RPMI8226 (cell line): ENCODE measurements at regions not wholly inside any gene's neighbourhood (a gene's known extent, or its start where the extent isn't known, plus 50 kb on each side); places are given as distances from the start of the nearest gene placed in this dataset.
"Not testable (repeated sequence)": the region's sequence is repeated elsewhere in the genome, so short reads cannot be mapped to it uniquely, and the experiment has no call there.

Experiments
- DNase-seq: peaks from one replicate; pipeline ENCODE4 v3.0.0-alpha.2; 2015

DNA sequence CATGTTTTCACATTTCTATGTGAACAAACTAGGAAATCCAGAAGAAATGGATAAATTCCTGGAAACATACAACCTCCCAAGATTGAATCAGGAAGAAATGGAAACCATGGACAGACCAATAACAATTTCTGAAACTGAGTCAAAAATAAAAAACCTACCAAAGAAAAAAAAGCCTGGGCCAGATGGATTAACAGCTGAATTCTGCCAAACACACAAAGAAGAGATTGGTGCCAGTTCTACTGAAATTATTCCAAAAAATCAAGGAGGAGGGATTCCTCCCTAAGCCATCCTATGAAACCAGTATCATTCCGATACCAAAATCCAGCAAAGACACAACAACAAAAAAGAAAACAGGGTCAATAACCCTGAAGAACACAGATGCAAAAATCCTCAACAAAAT is 166.9 kb upstream of the FBXL7 start:
- DNase-seq: no peak

DNA sequence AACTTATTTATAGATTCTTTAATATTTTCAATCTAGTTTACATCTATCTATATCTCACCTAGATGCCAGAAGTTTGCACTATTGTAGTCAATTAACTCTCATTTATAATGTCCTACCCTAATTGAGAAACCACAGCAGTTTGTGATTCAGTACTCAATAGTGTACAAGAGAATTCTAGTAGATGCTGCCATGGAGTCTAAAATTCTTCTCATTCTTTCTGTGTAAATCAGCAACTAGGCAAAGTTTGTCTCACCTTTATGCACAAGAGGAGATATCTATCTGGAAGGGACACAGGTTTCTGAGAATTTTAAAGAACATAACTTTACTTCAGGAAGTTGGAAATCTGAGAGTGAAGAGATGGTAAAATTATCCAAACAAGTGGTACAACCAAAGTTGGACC is 173.0 kb upstream of the FBXL7 start:
- DNase-seq: no peak

DNA sequence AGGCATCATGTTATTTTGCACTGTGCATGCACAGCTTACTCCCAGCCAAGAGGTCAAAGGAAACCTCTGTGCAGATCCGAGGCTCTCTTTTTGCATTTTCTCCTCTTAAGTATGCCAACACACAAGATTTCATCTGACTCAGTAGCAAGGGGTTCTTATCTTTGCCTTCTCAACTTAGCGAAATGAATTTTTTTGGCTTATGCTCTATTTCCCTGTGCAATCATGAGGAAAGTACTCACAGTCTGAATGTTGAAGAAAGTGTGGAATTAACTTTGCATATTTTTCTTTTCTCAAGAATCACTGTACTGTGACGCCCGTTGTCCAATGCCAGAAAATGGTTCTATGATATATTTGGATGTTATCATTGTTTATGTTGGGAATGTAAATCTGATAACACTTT is 173.5 kb upstream of the FBXL7 start:
- DNase-seq: no peak

DNA sequence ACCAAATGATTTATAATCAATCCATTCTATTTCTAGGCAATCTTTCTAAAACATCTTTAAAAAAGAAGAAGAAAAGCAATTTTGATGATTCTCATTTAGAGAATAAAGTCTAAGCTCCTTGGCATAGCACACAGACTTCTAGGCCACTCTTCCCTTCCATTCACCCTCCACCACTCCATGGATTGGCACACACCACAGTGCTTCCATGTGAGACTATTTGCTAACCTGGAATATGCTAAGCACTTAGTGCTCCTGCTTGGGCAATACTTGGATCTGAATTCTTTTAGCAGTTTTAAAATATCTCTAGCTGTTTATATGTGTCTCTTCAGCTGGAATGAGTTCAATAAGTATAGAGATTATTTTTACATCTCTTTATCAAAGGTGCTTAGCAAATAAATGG is 177.6 kb upstream of the FBXL7 start:
- DNase-seq: no peak

DNA sequence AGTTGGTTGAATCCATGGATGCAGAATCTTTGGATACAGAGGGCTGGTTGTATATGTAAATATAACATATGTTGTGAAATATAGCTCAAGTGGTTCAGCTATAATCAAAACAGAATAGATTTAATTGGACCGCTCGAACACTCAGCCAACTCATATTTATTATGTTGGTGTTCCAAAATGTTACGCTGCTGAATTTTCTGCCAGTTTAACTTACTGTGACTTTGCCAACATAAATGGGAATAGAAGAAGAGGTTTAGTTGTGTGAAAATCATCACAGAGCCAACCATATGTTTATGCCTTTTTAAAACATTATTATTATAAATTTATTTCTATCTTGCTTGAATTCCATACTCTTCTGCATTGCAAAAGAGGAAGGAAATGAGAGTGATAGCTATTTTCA is 178.2 kb upstream of the FBXL7 start:
- DNase-seq: no peak

DNA sequence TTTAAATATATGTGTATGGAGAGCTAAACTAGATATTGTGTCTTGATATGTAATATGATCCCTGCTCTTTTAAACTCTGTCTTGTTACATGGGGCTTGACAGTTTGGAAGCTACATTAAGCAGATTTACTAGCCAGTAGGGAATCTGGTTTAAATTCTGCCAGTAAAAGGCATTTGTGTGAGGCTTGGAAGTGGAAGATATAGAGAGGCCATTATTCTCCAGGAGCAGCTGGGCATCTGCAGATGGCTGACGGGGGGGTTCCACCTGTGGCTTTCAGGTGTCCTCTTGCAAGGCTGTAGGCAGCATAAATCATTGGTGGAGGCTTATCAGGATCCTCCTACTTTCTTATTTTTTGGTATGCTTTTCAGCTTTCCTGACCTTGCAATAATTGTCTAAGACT is 179.1 kb upstream of the FBXL7 start:
- DNase-seq: no peak

DNA sequence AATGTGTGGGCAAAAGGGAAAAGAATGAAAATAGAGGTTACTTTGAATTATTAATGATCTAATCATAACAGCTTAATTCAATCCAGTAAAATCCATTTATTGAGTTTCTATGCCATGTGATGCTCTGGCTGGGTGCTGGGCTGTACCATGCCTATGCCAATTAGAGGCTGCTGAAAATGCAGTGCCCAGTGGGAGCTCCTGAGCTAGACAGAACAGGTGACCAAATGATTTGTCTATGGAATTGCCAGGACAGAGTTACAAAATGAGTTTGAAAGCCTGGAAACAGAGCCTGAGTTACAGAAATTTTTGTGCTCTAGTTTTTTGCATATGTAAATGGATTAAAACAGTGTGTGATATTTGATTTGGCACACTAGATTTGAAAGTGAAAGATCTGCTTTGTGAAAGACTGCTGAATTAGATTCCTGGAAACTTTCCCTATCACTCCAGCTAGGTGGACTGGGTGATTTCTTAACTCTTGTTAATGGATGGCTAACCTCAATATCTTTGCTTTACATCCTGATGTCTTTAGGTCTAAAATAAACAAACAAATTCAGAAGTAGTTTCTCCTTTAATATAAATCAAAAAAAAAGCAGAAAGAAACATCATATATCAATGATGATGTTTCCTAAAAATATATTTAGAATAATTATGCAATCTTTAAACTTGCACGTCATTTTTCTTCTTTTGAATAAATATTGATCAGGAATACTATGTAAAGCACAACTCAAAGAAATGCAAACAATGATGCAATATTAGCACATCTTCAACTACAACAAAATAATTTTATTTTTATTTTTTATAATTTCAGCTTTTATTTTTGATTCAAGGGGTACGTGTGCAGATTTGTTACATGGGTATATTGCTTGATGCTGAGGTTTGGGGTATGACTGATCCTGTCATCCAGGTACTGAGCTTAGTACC is 194.8 kb upstream of the FBXL7 start:
- no peak for DNase-seq

DNA sequence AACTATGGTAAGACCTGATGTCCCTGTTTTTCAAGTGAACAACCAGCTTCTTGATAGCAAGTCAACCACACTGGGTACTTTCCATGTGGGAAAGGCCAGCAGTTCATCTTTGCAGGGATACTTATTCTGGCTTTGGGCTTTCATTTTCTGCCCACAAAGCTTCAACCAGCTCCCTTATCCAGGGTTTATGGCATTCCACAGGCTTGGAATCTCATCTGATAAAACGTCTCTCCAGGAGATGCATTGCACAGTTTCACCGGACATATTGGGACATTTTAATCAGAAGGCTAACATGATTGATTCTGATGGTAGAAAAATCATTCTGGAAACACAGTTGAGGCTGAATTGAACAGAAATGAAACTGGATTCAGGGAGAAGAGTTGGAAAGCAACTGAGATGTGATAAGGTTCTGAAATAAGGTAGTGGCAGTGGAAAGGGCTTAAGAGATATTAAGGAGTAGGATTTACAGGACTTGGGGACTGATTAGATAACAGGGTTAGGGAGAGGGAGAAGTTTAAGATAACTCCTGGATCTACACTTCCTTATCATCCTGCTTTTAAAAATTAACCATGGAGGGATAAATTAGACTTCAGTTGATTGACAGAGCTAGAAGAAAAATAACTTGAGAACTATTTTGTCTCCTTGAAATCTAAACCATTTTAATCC is 195.8 kb upstream of the FBXL7 start:
- DNase-seq: no peak

DNA sequence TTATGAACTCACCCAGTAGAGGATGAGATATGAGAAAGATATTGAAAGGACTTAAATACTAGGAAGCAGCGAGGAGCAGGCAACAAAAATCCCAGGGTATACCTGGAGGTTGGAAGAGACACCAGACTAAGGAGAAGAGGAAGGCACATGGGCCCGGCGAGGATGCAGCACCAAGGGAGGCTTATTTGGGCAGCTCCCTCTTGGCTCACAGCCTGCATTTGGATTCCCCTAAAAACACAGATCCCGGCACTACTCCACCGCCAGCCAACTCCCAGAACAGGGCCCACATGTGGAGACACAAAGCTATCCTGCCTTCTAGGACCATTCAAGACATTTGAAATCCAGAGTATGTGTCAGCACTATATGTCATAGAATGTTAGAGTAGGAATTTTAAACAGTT is 199.8 kb upstream of the FBXL7 start:
- no peak for DNase-seq

DNA sequence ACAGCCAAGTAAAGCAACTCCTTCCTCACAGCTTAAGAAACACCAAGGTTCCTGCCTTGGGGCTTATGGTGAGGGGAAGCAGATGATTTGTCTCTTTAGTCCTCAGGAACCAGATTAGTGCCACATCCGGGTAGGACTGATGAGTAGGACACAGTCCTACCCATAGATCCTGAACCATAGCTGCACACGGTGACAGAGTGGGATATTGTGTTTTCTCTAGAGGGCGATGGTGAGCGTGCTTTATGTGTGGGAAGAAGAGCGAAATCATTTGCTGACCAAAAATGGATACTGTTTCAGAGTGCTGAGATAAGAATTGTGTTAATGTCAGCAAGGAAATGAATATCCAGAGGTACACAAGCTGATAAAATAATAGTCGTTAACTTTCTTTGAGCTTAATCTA is 209.0 kb upstream of the FBXL7 start:
- no peak for DNase-seq

DNA sequence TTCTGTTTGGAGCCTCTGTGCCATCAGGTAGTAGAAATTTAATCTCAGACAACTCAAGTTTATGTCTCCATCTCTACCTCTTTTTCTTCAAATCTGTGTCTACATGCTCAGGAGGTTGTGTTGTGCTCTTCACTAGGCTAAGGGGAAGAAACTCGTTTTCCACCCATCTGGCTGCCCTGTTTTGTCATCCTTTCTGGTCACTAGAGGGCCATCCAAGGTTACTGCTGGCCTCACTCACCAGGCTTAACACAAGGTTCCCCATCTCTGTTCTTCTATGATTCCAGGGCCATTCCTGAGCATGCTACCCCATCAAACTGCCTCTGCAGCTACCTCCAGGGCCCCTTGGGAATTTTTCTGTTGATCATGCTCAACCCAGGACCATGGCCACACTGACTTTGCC is 213.3 kb upstream of the FBXL7 start:
- no peak for DNase-seq

DNA sequence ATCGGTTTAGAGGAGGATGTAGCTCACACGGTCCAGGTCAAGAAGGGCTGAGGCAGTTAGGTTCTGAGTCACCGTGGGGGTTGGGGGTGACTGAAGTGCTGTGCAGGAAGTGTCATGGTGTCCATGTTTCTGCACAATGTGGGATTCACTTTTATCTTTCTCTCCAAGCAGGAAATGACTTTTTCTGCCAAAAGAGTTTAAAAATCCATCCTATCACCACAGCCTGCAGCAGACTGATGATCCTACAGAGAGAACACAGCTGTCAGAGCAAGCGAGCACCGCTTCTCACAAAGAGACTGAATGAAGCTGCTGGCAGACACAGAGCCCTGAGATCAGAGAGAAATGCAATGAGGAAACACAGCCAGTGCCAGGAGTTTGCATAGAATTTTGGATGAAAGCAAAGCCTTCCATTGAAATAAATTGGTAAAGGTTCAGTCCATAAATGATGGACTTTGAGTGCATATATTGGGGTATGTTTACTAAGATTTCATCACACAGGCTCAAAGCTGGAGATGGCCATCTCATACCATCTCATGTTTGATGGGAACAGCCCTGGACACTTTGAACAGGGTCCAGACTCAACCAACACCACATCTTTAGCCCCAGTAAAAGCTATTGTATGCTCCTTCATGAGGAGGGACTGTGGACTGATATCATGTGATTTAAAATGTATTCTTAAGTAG is 213.9 kb upstream of the FBXL7 start:
- DNase-seq: no peak

DNA sequence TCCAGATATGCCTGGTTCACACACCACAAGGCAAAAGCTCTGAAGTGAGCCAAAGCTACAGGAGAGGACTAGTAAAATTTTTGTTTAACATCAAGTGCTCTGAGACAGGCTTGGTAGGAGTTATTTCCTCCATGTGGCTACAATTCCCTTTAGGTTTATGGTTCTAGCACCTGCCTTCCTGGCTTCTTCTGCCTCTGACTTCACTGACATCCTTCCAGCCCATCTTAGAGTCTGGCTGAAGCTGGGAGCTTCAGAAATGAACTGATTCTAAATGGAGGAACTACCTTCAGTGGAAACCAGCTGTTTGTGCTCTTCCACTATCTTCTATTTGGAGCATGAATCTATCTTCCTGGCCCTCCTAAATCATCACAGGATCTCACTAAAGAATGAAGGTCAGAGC is 215.3 kb upstream of the FBXL7 start:
- DNase-seq: no peak

DNA sequence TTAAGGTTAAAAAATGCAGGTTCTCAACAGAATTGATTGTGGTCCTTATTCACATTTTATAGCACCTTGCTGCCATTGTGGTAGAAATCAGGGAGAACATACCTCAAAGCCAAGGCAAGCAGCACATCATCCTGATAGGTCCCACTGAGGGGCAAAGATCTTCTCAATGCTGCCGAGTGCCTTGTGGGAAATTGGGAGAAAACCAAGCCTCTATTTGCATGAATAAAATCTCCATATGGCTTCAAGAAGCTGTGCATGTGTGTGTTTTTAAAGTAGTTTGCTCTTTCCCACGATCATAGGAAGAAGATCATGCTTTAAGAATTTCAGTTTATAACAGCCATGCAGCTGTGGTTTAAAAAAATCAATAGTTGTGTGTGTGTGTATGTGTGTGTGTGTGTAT is 216.9 kb upstream of the FBXL7 start:
- no peak for DNase-seq

DNA sequence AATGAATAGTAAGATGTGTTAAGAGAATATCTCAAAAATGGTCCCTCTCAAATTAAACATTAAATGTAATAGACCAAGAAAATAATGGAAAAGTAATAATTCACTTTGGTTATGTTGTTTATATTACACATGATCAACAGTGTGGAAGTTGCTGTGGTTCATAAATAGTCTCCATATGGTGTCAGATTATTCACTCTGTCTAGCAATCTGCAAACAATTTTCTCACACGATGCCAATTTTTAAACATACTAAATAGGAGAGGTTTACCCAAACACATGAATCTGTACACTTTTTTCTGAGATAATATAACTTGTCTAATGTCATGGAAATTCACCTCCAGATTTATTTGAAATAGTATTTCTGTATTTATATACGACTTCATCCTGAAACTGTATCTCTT is 217.4 kb upstream of the FBXL7 start:
- DNase-seq: no peak

DNA sequence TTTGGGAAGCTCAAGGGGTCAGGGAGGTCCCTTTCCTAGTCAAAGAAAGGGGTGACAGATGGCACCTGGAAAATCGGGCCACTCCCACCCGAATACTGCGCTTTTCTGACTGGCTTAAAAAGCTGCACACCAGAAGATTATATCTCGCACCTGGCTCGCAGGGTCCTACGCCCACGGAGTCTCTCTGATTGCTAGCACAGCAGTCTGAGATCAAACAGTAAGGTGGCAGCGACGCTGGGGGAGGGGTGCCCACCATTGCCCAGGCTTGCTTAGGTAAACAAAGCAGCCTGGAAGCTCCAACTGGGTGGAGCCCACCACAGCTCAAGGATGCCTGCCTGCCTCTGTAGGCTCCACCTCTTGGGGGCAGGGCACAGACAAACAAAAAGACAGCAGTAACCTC is 228.4 kb upstream of the FBXL7 start:
- DNase-seq: not testable (repeated sequence)

DNA sequence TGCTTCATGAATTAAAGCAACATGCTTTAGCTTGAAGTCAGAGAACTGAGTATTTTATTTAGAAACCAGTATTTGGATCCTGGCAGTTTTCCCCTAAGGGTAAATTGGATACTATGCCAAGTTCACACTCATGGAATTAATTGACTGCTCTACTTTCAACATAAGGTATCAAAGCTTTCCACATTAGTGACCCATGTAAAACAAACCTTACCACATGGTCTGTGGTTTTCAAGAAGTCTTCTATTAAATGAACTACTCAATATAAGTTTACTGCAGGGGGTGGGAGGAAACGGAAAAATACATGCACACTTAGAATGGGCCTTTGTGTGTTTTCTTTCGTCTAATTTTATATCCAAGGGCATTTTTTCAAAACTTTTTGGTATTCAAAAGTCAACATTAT is 232.0 kb upstream of the FBXL7 start:
- DNase-seq: no peak

DNA sequence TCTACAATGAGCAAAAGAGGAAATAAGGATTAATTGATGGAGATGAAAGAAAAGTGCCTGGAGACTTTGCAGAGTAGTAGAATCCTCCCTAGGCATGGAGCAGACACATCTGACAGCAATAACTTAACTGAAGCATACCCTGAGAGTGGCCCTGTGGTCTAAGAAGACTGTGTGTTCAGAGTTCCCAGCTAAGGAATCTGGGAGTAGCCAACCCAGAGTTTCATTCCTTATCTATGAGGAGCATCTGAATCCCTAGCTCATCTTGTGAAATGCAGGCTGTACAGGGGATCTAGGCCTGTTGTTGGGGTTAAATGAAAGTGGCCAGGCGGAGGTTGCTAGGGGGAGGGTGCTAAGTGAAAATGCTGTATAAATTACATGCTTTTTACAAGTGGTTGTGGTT is 233.1 kb upstream of the FBXL7 start:
- DNase-seq: no peak

DNA sequence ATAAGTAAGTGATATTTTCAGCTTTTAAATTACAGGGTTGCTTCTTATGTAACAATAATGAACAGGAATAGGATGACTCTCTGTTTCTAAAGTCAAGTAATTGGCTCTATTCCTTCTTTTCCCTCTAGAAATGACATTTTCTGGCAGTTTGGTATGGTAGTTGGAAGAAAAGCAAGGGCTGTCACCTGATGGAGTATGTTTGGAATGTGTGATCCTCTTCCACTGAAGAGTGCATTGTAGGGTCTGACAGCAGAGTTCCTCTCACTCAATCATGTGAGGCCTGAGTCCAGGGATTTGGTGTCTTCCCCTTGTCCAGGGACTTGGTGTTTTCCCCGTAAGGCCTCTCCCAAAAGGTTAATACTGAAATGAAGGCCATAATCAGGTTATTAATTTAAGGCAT is 233.8 kb upstream of the FBXL7 start:
- no peak for DNase-seq

DNA sequence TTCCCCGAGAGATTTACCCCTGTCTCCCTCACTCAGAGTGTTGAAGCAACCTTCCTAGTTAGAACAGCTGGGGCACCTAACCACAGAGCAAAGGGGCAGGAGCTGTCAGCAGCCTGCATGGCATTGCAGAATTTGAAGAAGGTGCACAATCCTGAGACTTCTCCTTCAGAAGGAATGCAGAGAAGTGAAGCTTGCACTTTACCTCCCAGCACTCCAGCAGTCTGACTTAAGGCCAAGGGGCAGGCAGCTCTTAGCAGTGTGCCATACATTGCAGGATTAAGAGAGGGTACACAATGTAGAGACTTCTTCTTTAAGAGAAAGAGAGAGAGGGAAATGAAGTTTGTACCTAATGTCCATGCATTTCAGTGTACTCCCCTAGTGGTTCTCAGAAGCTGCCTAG is 236.0 kb upstream of the FBXL7 start:
- DNase-seq: no peak

DNA sequence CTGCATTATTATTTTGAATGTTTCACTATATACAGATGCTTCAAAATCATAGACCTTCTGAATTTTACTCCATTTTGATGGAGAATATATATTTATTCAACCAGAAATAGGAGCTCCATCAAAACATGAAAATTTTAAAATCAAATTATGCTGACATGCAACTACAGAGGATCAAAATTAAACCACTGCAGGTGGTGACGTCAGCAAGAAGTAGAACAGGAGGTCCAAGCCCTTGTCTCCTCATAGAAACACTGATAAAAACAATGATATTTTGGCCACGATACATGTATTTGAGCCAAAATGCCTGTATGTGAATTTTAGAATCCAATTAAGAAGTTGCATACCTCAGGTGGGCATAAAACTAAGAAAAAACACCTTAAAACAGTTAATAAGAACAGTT is 236.6 kb upstream of the FBXL7 start:
- no peak for DNase-seq

DNA sequence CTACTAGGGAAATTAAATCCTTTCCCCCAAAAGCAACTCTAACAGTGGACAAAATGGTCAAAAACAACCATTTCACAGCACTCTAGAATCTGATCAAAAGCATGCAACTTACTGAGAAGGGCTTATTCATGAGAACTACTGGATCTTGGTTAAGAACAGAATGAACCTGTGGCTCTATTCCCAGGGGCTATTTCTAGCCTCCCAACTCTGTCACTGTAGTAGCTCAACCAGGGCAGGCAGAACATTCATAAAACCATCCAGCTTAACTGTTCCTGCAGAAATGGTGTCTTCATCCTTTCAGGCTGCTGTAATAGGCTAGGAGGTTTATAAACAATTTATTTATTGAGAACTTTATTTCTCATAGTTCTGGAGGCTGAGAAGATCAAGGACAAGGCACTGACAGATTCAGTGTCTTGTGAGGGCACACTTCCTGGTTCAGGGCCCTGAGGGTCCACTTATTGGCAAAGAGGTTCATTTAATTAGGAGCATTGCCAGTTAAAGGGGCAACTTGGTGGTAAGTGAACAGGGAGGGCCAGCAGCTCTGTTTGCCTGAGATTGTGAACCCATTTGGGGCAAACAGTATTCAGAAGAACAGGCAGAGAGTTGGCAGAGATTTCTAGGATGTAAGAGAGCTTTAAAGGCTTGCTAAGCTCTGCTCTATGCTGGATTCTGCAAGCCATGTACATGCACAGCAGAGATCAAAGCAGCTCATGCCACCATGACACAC is 238.5 kb upstream of the FBXL7 start:
- no peak for DNase-seq
